AML-193 (cell line): ENCODE measurements at regions not wholly inside any gene's neighbourhood (a gene's known extent, or its start where the extent isn't known, plus 50 kb on each side); places are given as distances from the start of the nearest gene placed in this dataset.
A peak's percentile ranks its signal among the peaks of the same experiment; 100 is the strongest.

ENCODE experiments used
- DNase-seq, 2 experiments: peaks; one replicate each; lab custom pipeline; 2025; lab: John Stamatoyannopoulos, UW

DNA sequence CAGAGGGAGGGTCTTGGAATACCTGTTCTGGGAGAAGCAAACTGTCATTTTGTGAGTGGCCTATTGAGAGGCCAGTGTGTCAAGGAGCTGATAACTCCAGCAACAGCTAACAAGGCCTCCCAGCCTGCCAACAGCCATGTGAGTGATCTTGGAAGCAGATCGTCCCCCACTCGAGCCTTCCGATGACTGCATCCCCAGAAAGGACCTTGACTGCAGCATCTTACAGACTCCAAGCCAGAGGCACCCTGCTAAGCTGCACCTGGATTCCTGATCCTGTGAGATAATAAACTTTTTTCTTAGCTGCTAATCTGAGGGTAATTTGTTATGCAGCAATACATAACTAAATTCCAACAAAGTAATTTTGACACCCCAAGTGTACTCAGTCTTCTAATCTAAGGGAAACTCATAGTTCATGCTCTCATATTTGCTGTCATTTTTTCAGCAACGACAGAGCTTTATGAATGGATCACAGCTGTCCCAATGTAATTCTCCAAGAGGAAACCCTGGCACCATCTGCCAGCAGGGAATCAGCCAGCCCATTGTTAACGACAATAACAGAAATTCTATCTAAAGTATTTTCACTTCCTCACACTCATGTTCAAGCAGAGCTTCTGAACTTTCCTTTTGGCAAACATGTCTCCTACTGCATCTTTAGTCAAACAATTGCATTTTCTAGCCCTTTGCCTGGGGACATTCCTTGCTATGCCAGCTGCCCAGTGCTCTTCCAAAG, 470.2 kb upstream of the BTBD3 start:
- DNase-seq = no peak

GRCh38 chr20:11448554-11448953, 469.1 kb upstream of the BTBD3 start:
- no peak for DNase-seq

GRCh38 chr20:11451793-11452291, 465.9 kb upstream of the BTBD3 start:
- DNase-seq = no peak

DNA sequence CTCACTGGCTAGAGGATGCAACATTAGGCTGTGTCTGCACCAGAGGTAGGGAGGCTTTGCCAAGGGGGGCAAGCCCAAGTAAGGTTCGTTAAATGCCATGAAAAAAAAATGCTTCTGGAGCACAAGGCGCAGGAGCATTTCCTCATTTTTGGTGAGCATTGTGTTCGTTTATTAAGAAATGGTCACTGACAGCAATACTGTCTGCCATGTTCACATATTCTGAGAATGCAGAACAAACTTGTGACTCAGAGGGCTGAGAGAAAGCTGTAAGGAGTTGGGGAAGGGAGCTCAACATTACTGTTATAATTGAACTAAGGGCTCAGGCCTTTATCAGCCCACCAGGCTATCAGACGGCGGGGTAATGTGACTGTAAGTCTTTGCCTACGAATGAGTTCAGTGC, 465.4 kb upstream of the BTBD3 start:
- DNase-seq = no peak

GRCh38 chr20:11453430-11453829, 464.3 kb upstream of the BTBD3 start:
- peak in 1 of 2 experiments; percentile 9 for DNase-seq

GRCh38 chr20:11454966-11455799, 462.5 kb upstream of the BTBD3 start:
- DNase-seq = no peak

GRCh38 chr20:11457488-11457887, 460.2 kb upstream of the BTBD3 start:
- no peak for DNase-seq

DNA sequence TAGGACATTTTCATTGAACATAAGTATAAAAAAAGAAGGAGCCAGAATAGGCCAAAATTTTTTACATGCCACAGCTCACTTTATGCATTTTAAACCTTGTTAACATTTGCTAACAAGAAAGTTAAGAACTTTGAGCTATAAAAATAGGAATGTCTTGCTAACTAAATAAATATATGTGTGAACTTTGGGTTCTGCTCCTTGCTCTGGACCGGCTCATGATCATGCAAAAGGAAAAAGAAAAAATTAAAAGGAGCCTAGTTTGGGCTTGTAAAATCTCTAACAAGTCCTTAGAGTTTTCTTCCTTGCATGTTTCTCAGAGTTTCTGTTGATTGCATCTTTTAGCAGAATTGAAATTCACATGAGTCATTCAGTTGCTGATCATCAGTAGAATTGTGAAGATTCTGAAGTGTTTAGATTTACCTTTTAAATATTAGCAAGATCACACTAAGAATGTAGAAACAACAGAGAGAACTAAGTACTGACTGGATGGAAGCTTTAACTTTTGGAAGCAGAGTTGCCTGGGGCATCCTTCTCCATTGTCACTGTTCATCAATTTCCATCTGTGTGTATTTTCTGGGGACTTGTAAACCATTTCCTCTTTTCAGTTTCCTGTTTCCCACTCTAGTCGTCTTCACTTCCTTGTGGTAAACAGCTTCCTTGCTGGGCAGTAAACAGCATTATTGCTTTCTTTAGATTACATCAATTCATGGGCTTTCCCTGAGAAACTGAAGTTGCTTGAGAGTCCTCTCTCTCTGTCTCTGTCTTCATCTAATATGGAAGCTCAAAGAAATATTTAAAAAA, 458.4 kb upstream of the BTBD3 start:
- DNase-seq = no peak

- no peak for DNase-seq
Observed at GRCh38 chr20:11467436-11467835, 450.3 kb upstream of the BTBD3 start.

DNA sequence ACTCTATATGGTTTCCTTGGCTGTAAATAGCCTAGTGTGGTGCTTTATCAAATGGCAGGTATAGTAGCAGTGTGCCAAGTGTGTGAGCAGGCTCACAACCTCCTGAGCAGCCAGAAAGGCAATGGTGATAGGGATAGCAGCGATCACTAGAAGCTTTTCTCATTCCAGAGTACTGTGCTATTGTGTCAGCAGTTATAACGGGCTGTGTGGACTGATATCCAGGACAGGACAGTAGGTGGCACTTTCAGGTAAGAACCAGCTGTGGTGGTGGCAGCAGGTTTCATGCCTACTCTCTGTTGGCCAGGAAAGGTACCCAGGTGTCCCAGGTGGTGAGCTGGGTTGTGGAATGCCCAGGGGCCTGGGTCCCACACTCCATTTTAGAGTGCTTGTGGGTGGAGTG, 448.8 kb upstream of the BTBD3 start:
- no peak for DNase-seq

GRCh38 chr20:11469795-11470435, 447.8 kb upstream of the BTBD3 start:
- no peak for DNase-seq

GRCh38 chr20:11473983-11474382, 443.7 kb upstream of the BTBD3 start:
- DNase-seq = no peak

DNA sequence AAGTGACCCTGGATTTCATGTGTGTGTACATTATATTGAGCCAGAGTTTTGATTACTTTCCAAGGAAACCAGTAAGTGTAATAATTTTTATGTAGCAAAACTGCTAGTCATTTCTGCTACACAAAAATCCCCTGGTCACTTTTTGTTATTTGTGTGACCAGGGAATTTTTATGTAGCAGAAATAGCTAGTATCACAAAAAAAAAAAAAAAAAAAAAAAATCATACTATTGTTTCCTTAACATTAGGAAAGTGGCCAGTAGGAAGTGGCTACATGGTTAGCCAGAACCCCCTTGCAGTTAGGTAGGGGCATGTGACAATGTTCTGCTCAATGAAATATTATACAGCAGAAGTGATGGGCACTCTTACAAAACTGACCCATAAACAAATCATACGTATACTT, 434.0 kb upstream of the BTBD3 start:
- no peak for DNase-seq

GRCh38 chr20:11484479-11484878, 433.2 kb upstream of the BTBD3 start:
- no peak for DNase-seq

- DNase-seq = no peak
Observed at GRCh38 chr20:11492386-11492785, 425.3 kb upstream of the BTBD3 start.

DNA sequence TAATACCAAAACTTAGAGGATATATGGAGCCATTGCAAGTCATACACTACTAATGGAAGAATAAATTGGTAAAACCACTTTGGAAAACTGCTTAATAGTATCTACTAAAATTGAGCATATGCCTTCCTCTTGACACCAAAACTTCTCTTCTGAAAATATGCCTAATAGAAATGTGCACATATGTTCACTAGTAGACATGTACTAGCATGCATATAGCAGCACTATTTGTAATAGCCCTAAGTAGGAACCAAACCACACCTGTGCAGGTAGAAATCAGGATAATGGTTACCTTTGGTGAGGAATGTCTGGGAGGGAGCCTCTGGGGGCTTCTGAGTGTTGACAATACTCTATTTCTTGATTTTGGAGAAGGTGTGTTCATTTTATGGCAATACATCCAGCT, 424.8 kb upstream of the BTBD3 start:
- no peak for DNase-seq

- DNase-seq = no peak
Observed at GRCh38 chr20:11496380-11496779, 421.3 kb upstream of the BTBD3 start.

GRCh38 chr20:11497545-11497944, 420.1 kb upstream of the BTBD3 start:
- no peak for DNase-seq

DNA sequence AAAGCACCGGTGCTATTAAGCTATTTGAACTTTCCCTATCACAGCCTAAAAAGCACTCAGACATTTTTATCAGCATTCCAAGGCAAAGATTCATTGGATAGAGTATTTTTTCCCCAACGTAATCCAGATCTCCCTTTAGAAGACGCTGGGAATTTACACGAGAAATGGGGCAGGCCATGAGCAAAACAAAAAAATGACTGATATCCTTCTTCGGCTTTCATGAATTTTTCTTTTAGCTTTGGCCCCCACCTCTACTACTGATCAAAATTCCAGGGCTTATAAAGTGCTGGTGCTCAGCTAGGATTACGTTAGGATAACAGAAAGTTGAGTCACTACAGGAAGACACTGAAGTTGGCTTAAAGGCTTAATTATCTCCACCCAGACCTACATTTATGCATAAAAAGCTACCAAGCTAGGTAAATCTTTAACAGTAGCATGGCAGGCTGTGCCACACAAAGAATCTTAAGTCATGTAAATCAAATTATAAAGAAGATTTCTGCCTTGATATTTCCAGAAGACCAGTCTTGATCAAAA, 418.5 kb upstream of the BTBD3 start:
- DNase-seq = no peak

DNA sequence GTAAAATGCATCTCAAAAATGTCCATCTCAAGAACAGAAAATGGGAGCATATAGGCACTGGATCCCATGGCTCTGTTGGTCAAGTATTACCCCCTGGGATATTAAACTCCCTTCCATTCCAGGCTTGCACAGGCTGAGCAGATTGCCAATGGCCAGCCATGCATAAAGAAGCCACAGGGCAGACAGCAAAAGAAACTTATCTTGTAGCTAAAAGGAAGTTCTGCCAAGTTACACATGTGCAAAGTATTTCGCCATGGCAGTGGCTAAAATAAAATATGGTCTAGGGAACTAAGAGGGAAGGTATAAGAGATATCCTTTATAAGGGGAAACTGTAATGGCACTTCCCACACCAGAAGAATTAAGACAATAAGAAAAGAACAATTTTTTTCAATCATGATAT, 415.6 kb upstream of the BTBD3 start:
- peak; percentile 28 to 36 for DNase-seq

- DNase-seq = no peak
Observed at GRCh38 chr20:11502671-11503070, 415.0 kb upstream of the BTBD3 start.

- DNase-seq = no peak
Observed at GRCh38 chr20:11509776-11510175, 407.9 kb upstream of the BTBD3 start.
